SU-DHL-6 (cell line): ENCODE measurements at regions not wholly inside any gene's neighbourhood (a gene's known extent, or its start where the extent isn't known, plus 50 kb on each side); places are given as distances from the start of the nearest gene placed in this dataset.

Experiments
- EZH2phosphoT487 ChIP-seq: fragments of 200-600 bp; sonication (generic), shearing (Covaris generic); conservative IDR thresholded peaks from 2 replicates; pipeline ENCODE4 v1.6.1; 2018; ENCODE audit warnings: mild to moderate bottlenecking, antibody characterized with exemption, low read length, moderate library complexity, mixed read lengths
- TF ChIP-seq, protein P1 (sequence below): fragments of 200-600 bp; sonication (generic); IDR thresholded peaks from one replicate; pipeline ENCODE4 v1.5.1; 2017; ENCODE audit warnings: antibody characterized with exemption, mild to moderate bottlenecking, low read length, moderate library complexity; ENCODE audit not compliant: insufficient read depth, poor library complexity, severe bottlenecking

GRCh38 chr6:137353346-137353745, 134.2 kb upstream of the IFNGR1 start:
- TF ChIP-seq, protein P1, sequence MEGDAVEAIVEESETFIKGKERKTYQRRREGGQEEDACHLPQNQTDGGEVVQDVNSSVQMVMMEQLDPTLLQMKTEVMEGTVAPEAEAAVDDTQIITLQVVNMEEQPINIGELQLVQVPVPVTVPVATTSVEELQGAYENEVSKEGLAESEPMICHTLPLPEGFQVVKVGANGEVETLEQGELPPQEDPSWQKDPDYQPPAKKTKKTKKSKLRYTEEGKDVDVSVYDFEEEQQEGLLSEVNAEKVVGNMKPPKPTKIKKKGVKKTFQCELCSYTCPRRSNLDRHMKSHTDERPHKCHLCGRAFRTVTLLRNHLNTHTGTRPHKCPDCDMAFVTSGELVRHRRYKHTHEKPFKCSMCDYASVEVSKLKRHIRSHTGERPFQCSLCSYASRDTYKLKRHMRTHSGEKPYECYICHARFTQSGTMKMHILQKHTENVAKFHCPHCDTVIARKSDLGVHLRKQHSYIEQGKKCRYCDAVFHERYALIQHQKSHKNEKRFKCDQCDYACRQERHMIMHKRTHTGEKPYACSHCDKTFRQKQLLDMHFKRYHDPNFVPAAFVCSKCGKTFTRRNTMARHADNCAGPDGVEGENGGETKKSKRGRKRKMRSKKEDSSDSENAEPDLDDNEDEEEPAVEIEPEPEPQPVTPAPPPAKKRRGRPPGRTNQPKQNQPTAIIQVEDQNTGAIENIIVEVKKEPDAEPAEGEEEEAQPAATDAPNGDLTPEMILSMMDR, result no peak
- TF ChIP-seq EZH2phosphoT487, result no peak
